Esophagus (tissue), 2 donors: ENCODE measurements at regions not wholly inside any gene's neighbourhood (a gene's known extent, or its start where the extent isn't known, plus 50 kb on each side); places are given as distances from the start of the nearest gene placed in this dataset.

Experiments used
- H3K27ac ChIP-seq, 2 donors: one replicate each; pipeline ENCODE4 v1.5.1; 2013; ENCODE audit warnings: low read depth in 2 of 2, mild to moderate bottlenecking in 2 of 2, inconsistent platforms in 1 of 2, low read length in 1 of 2, moderate library complexity in 1 of 2
- H3K27me3 ChIP-seq, 2 donors: one replicate each; pipeline ENCODE4 v1.6.1; 2013; ENCODE audit warnings: low read length in 2 of 2, control low read depth in 1 of 2, mild to moderate bottlenecking in 1 of 2; ENCODE audit not compliant: insufficient read depth in 2 of 2, control insufficient read depth in 1 of 2
- H3K36me3 ChIP-seq, 2 donors: one replicate each; pipeline ENCODE4 v1.6.1; 2013; ENCODE audit warnings: low read length in 1 of 2; ENCODE audit not compliant: control insufficient read depth in 2 of 2, insufficient read depth in 2 of 2
- H3K4me1 ChIP-seq, 2 donors: one replicate each; pipeline ENCODE4 v1.6.1; 2013; ENCODE audit warnings: low read length in 1 of 2; ENCODE audit not compliant: control insufficient read depth in 2 of 2, insufficient read depth in 2 of 2
- H3K4me3 ChIP-seq, 2 donors: one replicate each; pipeline ENCODE4 v1.5.1; 2013; ENCODE audit warnings: low read length in 2 of 2, mild to moderate bottlenecking in 2 of 2, low read depth in 1 of 2, moderate library complexity in 1 of 2
- H3K9me3 ChIP-seq, 2 donors: one replicate each; pipeline ENCODE4 v1.6.1; 2013; ENCODE audit warnings: mild to moderate bottlenecking in 2 of 2, low read depth in 1 of 2, low read length in 1 of 2, moderate library complexity in 1 of 2; ENCODE audit not compliant: control insufficient read depth in 2 of 2, insufficient read depth in 1 of 2
- WGBS, 2 donors: extraction: QIAGEN DNeasy Blood & Tissue Kit; methylation state at CpG; one replicate each; pipeline ENCODE4 v1.1.7; 2013; 5-methylcytosine and 5-hydroxymethylcytosine counted together
- donor health status: healthy with polysubstance abuse.
- donor health status: Bipolar disorder and iron deficiency.

DNA sequence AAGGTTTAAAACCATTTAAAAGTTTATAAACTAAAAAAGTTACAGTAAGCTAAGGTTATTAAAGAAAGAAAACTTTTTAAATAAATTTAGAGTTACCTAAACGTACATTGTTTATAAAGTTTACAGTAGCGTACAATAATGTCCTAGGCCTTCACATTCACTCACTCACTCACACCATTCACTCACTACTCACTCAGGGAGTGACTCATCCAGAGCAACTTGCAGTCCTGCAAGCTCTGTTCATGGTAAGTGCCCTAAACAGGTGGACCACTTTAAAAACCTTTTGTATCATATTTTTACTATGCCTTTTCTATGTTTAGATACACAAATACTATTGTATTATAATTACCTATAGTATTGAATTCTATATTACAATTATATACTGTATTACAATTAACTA is 190.8 kb upstream of the RASA1 start:
- Histone ChIP-seq H3K27me3 (no peaks in the 10 kb centered on the region), H3K27ac (no peak overlapping the region), H3K4me1 (no peaks in the 10 kb centered on the region), H3K9me3 (no peaks in the 10 kb centered on the region), H3K4me3 (no peak overlapping the region), H3K36me3 (no peaks in the 10 kb centered on the region)
- WGBS, 2 donors = 82 to 88% methylated on average over 2 of the region's 2 CpGs

DNA sequence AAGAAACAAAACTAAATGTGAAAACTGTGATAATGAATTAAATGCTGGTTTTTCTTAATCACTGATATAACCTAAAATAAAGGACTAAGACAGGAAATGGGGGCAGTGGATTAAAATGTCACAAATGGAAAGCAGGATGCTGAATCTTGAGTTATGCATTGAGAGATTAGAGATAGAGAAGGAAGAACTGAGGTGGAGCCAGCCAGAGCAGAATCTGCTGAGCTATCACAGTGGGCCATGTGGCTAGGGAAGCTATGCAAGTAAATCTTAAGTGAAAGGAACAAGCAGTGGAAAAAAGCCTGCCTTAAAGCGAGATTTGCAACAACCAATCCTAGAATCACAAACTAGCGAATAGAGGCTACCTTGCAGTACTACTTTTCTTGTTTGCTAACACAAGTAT is 188.5 kb upstream of the RASA1 start:
- Histone ChIP-seq H3K9me3 (no peaks in the 10 kb centered on the region), H3K27ac (no peak overlapping the region), H3K27me3 (no peaks in the 10 kb centered on the region), H3K4me1 (no peaks in the 10 kb centered on the region), H3K4me3 (no peak overlapping the region), H3K36me3 (no peaks in the 10 kb centered on the region)
- WGBS, 2 donors = 86 to 89% methylated on average over 2 of the region's 2 CpGs

DNA sequence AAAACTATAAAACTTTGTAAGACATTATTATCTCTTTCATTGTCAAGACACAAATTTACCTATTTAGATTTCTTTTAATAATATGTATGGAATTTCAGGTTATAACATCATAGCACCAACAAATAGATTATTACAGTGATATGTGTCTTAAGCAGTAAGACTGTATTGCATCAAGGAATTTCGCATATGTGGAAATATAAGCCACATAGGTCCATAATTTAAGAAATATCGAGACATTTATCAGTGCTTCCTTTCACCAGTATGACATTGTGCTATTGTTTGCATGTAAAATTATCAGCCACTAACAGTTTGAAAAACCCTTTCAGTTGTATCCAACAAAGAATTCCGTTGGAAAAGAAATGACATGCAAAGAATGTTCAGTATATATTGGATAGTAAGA is 186.7 kb upstream of the RASA1 start:
- Histone ChIP-seq H3K4me1 (no peaks in the 10 kb centered on the region), H3K27ac (no peak overlapping the region), H3K4me3 (no peak overlapping the region), H3K9me3 (no peaks in the 10 kb centered on the region), H3K27me3 (no peaks in the 10 kb centered on the region), H3K36me3 (no peaks in the 10 kb centered on the region)
- 62 to 65% methylated on average over 3 of the region's 3 CpGs for WGBS, 2 donors

DNA sequence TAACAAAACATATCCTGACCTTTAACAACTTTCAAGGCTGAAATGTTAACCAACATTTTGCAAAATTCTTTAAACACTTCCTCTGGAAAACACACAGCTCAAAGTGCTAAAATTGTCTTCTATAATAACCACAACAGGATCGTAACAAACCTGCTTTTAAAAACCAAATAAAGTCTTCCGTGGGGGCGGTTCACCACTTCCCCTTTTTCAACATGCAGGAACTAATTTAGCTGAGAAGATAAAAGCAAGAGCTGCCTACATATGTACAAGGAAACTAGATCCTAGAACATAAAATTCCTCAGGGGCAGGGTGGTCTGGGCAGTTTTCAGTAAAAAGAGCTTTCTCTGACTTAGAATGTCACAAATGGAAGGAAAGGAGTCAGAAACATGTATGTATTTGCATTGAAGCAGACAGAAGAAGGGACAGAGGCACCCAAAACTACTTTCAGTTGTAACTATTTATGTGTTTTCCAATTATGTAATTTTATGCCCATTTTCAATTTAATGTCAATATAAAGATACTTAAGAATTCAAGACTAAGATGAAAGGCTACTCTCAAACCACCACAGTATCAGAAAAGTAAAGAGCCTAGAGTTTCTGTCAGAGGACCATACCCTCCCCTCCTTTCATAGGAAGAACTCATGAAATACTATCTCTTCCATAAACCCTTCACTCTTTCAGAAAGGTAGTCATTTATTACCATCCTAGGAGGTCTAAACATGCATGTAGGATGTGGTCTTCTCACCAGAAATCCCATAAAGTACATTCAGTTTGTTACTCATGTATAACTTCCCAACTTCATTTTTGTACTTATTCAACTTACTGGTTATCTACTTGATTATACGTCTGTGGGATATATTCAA is 185.9 kb upstream of the RASA1 start:
- Histone ChIP-seq H3K4me3 (no peak overlapping the region), H3K36me3 (no peaks in the 10 kb centered on the region), H3K4me1 (no peaks in the 10 kb centered on the region), H3K27ac (no peak overlapping the region), H3K27me3 (no peaks in the 10 kb centered on the region), H3K9me3 (no peaks in the 10 kb centered on the region)
- WGBS, 2 donors = 52 to 53% methylated on average over 4 of the region's 4 CpGs

DNA sequence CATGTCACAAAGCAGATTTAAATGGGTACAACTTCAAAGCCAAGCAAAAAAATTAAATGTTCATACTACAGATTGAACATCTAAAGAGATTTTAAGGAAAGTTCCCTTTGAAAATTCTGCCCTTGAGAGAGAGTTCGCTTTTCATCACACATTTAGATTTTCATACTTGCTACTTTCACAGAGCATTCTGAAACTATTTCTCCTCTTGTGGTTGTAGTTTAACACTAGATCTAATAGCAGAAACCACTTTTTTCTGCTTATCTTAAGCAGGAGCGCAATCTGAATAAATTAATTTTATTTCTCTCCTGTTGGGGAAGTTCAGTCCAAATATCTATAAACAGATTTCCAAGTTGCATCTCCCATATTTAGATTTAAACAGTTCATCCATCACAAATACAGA is 173.3 kb upstream of the RASA1 start:
- H3K4me1 ChIP-seq = no peaks in the 10 kb centered on the region
- H3K4me3 ChIP-seq = no peak overlapping the region
- H3K27ac ChIP-seq = no peak overlapping the region
- WGBS, 2 donors = 84 to 86% methylated on average over 2 of the region's 2 CpGs
- no peaks in the 10 kb centered on the region for H3K36me3 ChIP-seq
- no peaks in the 10 kb centered on the region for H3K9me3 ChIP-seq
- H3K27me3 ChIP-seq = no peaks in the 10 kb centered on the region

DNA sequence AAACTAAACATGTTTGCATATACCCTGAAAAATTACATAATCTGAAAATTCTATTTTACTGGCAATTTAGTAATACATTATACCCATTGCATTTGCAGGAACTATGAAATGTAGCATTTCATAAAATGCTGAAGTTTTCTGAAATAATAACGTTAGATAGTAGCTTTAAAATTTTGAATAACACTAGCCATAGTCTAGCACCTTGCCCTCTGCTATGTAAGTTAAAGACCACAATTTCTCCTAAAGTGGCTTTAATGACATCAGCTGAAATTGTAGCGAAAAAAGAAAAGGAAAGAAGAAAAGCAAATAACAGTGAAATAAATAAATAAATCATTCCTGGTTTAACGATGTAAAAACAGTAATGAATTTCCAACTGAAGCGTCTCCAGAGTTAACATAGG is 172.8 kb upstream of the RASA1 start:
- WGBS, 2 donors = 72 to 82% methylated on average over 4 of the region's 4 CpGs
- Histone ChIP-seq H3K36me3 (no peaks in the 10 kb centered on the region), H3K4me3 (no peak overlapping the region), H3K9me3 (no peaks in the 10 kb centered on the region), H3K27ac (no peak overlapping the region), H3K4me1 (no peaks in the 10 kb centered on the region), H3K27me3 (no peaks in the 10 kb centered on the region)

DNA sequence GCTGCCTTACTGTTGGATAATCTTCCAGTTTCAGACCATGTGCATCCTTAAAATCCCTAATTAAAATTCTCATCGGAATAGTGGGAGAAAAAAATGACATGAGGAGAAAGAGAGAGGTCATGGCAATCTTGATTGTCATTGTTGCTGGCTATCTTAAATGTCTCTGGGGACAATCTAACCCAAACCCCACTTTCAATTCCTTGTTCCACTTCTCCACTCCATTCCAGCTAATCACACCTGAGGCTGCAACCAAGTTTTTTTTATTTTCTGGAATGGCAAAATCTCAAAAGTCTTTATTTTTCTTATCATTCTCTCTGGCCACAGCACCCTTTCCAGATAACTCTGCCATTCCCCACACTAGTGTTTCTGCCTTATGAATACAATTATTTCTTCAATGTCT is 171.9 kb upstream of the RASA1 start:
- H3K36me3 ChIP-seq = no peaks in the 10 kb centered on the region
- no peaks in the 10 kb centered on the region for H3K9me3 ChIP-seq
- no peaks in the 10 kb centered on the region for H3K27me3 ChIP-seq
- WGBS, 2 donors = 68 to 80% methylated on average over 1 of the region's 1 CpG
- H3K4me3 ChIP-seq = no peak overlapping the region
- no peak overlapping the region for H3K27ac ChIP-seq
- H3K4me1 ChIP-seq = no peaks in the 10 kb centered on the region

DNA sequence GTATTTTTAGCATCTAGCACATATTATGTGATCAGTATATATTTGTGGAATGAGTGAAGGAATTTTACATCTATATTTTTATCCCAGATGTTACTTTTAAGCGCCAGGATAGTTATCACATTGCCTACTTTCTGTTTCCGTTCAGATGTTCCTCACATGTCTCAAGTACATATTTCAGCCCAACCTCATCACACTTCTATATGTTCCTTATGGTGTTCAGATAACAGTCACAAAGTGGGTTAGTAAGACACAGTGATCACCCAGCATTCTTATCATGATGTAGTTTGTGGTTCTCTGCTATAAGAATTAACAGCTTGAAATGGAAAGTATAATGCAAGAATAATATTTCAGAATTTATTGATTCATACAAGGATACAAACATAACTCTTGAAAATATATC is 170.0 kb upstream of the RASA1 start:
- Histone ChIP-seq H3K4me1 (no peaks in the 10 kb centered on the region), H3K4me3 (no peak overlapping the region), H3K27ac (no peak overlapping the region), H3K36me3 (no peaks in the 10 kb centered on the region), H3K9me3 (no peaks in the 10 kb centered on the region), H3K27me3 (no peaks in the 10 kb centered on the region)
- 82 to 96% methylated on average over 2 of the region's 2 CpGs for WGBS, 2 donors

DNA sequence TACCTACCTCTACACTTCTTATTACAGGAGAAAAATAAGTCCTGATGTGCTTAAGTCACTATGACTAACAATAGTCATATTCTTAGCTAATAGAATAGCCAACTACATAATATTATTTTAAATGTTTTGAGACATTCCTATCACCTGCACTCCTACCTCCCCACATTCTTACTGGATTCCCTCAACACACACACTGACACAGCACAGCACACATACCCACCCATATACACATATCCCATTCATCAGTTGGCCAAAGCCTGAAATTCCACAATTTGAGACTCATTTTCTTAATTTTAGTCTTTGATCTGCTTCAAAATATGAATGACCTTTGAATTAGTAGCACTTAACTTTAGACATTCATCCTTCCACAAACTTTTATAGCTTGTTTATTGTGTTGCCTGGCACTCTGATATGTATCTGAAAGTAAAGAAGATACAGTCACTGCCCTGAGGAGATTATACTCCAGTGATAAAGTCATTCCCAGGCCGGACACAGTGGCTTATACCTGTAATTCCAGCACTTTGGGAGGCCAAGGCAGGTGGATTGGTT is 168.3 kb upstream of the RASA1 start:
- H3K4me1 ChIP-seq = no peaks in the 10 kb centered on the region
- H3K27ac ChIP-seq = no peak overlapping the region
- WGBS, 2 donors = 64 to 68% methylated on average over 1 of the region's 1 CpG
- H3K4me3 ChIP-seq = no peak overlapping the region
- no peaks in the 10 kb centered on the region for H3K27me3 ChIP-seq
- H3K36me3 ChIP-seq = no peaks in the 10 kb centered on the region
- no peaks in the 10 kb centered on the region for H3K9me3 ChIP-seq

DNA sequence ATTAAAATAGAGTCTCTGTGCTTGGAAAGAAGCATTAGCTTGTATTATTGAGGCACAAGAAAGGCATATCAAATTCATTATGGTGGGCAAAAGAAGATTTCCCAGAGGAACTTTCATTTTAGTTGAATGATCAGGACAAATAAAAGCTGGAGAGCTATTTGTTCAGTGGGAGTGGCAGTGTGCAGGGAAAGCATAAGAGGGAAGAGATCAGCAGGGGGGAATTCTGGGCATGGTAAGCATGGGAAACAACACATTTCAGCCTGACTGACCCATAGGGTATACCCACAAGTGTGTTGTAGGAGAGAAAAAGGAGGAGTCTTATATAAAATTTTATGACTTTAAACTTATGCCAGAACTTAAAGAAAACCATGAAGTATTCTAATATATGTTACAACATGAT is 167.7 kb upstream of the RASA1 start:
- H3K27ac ChIP-seq = no peak overlapping the region
- no peaks in the 10 kb centered on the region for H3K4me1 ChIP-seq
- no peaks in the 10 kb centered on the region for H3K36me3 ChIP-seq

More for the DNA sequence above, 167.7 kb upstream of the RASA1 start:
- Histone ChIP-seq H3K4me3 (no peak overlapping the region), H3K27me3 (no peaks in the 10 kb centered on the region), H3K9me3 (no peaks in the 10 kb centered on the region)
